ENCODE measurements at regions not wholly inside any gene's neighbourhood (a gene's known extent, or its start where the extent isn't known, plus 50 kb on each side); places are given as distances from the start of the nearest gene placed in this dataset.

GRCh38 chrX:37905436-37906147 is 58.2 kb upstream of the DYNLT3 start:
- TF ChIP-seq POLR2A (IDR thresholded peaks at IDR 0.05; ENCODE audit: low read depth, low read length) = no peak
- TF ChIP-seq CTCF (IDR thresholded peaks at IDR 0.05 in 2 of 3, conservative IDR thresholded peaks at IDR 0.05 in 1 of 3; ENCODE audit: control insufficient read depth in 2 of 3, extremely low read depth in 1 of 3, insufficient read depth in 1 of 3, low read depth in 3 of 3, low read length in 3 of 3) = no peak
- TF ChIP-seq SP1 (IDR thresholded peaks at IDR 0.05; ENCODE audit: low read depth, low read length) = no peak
- TF ChIP-seq MAX (IDR thresholded peaks at IDR 0.05; ENCODE audit: low read depth, low read length) = no peak
- no peak for TF ChIP-seq FOXK2 (IDR thresholded peaks at IDR 0.05)
- no peak for TF ChIP-seq EP300 (IDR thresholded peaks at IDR 0.05; ENCODE audit: borderline replicate concordance in 1 of 2, control insufficient read depth in 1 of 2, low read depth in 2 of 2, low read length in 2 of 2)
- TF ChIP-seq, protein P1, sequence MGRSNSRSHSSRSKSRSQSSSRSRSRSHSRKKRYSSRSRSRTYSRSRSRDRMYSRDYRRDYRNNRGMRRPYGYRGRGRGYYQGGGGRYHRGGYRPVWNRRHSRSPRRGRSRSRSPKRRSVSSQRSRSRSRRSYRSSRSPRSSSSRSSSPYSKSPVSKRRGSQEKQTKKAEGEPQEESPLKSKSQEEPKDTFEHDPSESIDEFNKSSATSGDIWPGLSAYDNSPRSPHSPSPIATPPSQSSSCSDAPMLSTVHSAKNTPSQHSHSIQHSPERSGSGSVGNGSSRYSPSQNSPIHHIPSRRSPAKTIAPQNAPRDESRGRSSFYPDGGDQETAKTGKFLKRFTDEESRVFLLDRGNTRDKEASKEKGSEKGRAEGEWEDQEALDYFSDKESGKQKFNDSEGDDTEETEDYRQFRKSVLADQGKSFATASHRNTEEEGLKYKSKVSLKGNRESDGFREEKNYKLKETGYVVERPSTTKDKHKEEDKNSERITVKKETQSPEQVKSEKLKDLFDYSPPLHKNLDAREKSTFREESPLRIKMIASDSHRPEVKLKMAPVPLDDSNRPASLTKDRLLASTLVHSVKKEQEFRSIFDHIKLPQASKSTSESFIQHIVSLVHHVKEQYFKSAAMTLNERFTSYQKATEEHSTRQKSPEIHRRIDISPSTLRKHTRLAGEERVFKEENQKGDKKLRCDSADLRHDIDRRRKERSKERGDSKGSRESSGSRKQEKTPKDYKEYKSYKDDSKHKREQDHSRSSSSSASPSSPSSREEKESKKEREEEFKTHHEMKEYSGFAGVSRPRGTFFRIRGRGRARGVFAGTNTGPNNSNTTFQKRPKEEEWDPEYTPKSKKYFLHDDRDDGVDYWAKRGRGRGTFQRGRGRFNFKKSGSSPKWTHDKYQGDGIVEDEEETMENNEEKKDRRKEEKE (IDR thresholded peaks at IDR 0.05) = no peak
- TF ChIP-seq ASH2L (IDR thresholded peaks at IDR 0.05; ENCODE audit: borderline replicate concordance, low read depth) = no peak
- no peak for TF ChIP-seq BRCA1 (IDR thresholded peaks at IDR 0.05; ENCODE audit: low read depth, low read length)
- no peak for TF ChIP-seq NR2C2 (IDR thresholded peaks at IDR 0.05; ENCODE audit: borderline replicate concordance, control insufficient read depth, insufficient read length, low read depth)
- no peak for TF ChIP-seq ATF3 (IDR thresholded peaks at IDR 0.05; ENCODE audit: borderline replicate concordance, extremely low read depth, low read depth, low read length)

Measured in GM12878 (cell line).